Aorta (tissue), 5 donors: ENCODE measurements at regions not wholly inside any gene's neighbourhood (a gene's known extent, or its start where the extent isn't known, plus 50 kb on each side); places are given as distances from the start of the nearest gene placed in this dataset.

Experiments used
- ATAC-seq: fragments of 200-7000 bp; cut with Tn5 transposase; one replicate; pipeline ENCODE4 v1.9.1; 2022; ENCODE audit warnings: moderate library complexity; ENCODE audit not compliant: low FRiP score
- DNase-seq, 2 donors: peaks; one replicate each; pipeline ENCODE4 v3.0.0-alpha.2; 2020
- H3K27ac ChIP-seq, 2 donors: one replicate each; pipeline ENCODE4 v1.5.1; 2013; ENCODE audit warnings: low read length in 2 of 2, mild to moderate bottlenecking in 2 of 2, moderate library complexity in 2 of 2, control low read depth in 1 of 2, inconsistent platforms in 1 of 2, low read depth in 1 of 2
- H3K27me3 ChIP-seq, 2 donors: one replicate each; pipeline ENCODE4 v1.6.1; 2013; ENCODE audit warnings: control low read depth in 1 of 2, low read length in 1 of 2, mild to moderate bottlenecking in 1 of 2, moderate library complexity in 1 of 2; ENCODE audit not compliant: insufficient read depth in 2 of 2, control insufficient read depth in 1 of 2
- H3K36me3 ChIP-seq, 2 donors: one replicate each; pipeline ENCODE4 v1.6.1; 2013; ENCODE audit warnings: control low read depth in 1 of 2, low read length in 1 of 2, mild to moderate bottlenecking in 1 of 2; ENCODE audit not compliant: insufficient read depth in 2 of 2, control insufficient read depth in 1 of 2
- H3K4me1 ChIP-seq, 2 donors: one replicate each; pipeline ENCODE4 v1.6.1; 2013; ENCODE audit warnings: low read length in 2 of 2, control low read depth in 1 of 2, mild to moderate bottlenecking in 1 of 2, moderate library complexity in 1 of 2; ENCODE audit not compliant: insufficient read depth in 2 of 2, control insufficient read depth in 1 of 2
- H3K4me3 ChIP-seq, 2 donors: one replicate each; pipeline ENCODE4 v1.5.1; 2013; ENCODE audit warnings: low read length in 2 of 2, control low read depth in 1 of 2, mild to moderate bottlenecking in 1 of 2
- H3K9me3 ChIP-seq: one replicate; pipeline ENCODE4 v1.6.1; 2013; ENCODE audit warnings: mild to moderate bottlenecking, low read length; ENCODE audit not compliant: control insufficient read depth
- WGBS, 2 donors: extraction: QIAGEN DNeasy Blood & Tissue Kit; methylation state at CpG; one replicate each; pipeline ENCODE4 v1.1.7; 2013; 5-methylcytosine and 5-hydroxymethylcytosine counted together
- intact Hi-C, 2 donors: fragments of 100-400 bp; cut with DNase I; formaldehyde crosslinking; loops; one replicate each; pipeline versions ENCODE4 v1.14.2 to v1.15.0; 2022
- donor health status: healthy with polysubstance abuse.
- donor health status: Bipolar disorder and iron deficiency.
- donor health status: DM: no; HTN: no; CAD: no.
- donor health status: DM: no; HTN: no; CAD: no.
- donor health status: DM: yes; HTN: yes; CAD: no.

GRCh38 chr2:61759718-61760117 is 94.1 kb downstream of the FAM161A start:
- Histone ChIP-seq H3K4me3 (no peak overlapping the region), H3K27me3 (no peaks in the 10 kb centered on the region), H3K9me3 (no peaks in the 10 kb centered on the region), H3K27ac (no peak overlapping the region), H3K4me1 (no peaks in the 10 kb centered on the region), H3K36me3 (no peaks in the 10 kb centered on the region)
- WGBS, 2 donors = 79 to 83% methylated on average over 2 of the region's 2 CpGs
- DNase-seq = no peak
- intact Hi-C loops = loop anchor here (5.0 to 10.0 kb wide), 4 partner anchors 62 to 225 kb away; partner anchors contain the start of genes XPO1 (in 2 of the 2) and FAM161A (in 1 of the 2)
- no peak for ATAC-seq

DNA sequence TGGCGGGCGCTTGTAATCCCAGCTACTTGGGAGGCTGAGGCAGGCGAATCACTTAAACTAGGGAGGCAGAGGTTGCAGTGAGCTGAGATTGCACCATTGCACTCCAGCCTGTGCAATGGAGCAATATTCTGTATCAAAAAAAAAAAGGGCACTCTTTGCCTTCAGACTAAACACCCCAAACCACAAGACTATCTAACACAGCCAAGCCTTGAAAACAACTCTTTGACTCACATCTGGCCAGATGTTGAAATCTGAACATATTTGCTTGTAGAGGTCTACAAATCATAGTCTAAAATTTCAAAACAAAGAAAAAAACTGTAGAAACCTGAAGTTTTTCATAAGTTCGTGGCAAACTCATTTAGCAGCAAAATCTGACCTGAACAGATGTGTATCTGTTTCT is 94.9 kb downstream of the FAM161A start:
- no peaks in the 10 kb centered on the region for H3K36me3 ChIP-seq
- no peak for ATAC-seq
- no peak for DNase-seq
- intact Hi-C loops = no loop called here
- H3K27ac ChIP-seq = no peak overlapping the region
- H3K27me3 ChIP-seq = no peaks in the 10 kb centered on the region
- H3K4me3 ChIP-seq = no peak overlapping the region
- H3K4me1 ChIP-seq = no peaks in the 10 kb centered on the region
- H3K9me3 ChIP-seq = no peaks in the 10 kb centered on the region
- 77 to 79% methylated on average over 4 of the region's 4 CpGs for WGBS, 2 donors

GRCh38 chr2:61758159-61758558 is 95.7 kb downstream of the FAM161A start:
- Histone ChIP-seq H3K4me3 (no peak overlapping the region), H3K36me3 (no peaks in the 10 kb centered on the region), H3K9me3 (no peaks in the 10 kb centered on the region), H3K27ac (no peak overlapping the region), H3K4me1 (no peaks in the 10 kb centered on the region), H3K27me3 (no peaks in the 10 kb centered on the region)
- intact Hi-C loops = no loop called here
- ATAC-seq (no peak), DNase-seq (no peak)

- intact Hi-C loops = no loop called here
- H3K9me3 ChIP-seq = no peaks in the 10 kb centered on the region
- no peaks in the 10 kb centered on the region for H3K36me3 ChIP-seq
- H3K4me3 ChIP-seq = no peak overlapping the region
- no peak for ATAC-seq
- no peak overlapping the region for H3K27ac ChIP-seq
- DNase-seq = no peak
- no peaks in the 10 kb centered on the region for H3K4me1 ChIP-seq
- WGBS, 2 donors = 84 to 85% methylated on average over 1 of the region's 1 CpG
- H3K27me3 ChIP-seq = no peaks in the 10 kb centered on the region
These were observed 100.3 kb downstream of the FAM161A start for GRCh38 chr2:61753512-61753911.

DNA sequence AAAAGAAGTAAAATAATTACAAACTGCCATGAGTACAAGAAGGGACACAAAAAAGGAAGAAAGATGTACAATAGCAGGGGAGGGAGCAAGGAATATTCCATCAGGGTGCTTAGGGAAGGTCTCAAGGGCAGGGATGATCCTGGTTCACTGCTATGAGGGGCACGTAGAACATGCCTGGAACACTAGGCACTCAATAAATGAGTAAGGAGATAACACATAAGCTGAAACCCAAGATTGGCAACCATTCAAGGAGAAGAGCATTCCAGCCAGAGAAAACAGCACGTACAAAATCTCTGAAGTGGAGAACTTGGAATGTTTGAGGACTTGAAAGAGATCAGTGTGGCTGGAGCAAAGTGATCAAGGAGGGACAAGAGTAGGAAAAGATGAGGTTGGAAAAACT is 103.2 kb downstream of the FAM161A start:
- intact Hi-C loops = no loop called here
- no peak overlapping the region for H3K4me3 ChIP-seq
- no peaks in the 10 kb centered on the region for H3K36me3 ChIP-seq
- H3K4me1 ChIP-seq = no peaks in the 10 kb centered on the region
- no peaks in the 10 kb centered on the region for H3K27me3 ChIP-seq
- DNase-seq (no peak), ATAC-seq (no peak)
- no peaks in the 10 kb centered on the region for H3K9me3 ChIP-seq
- 19 to 27% methylated on average over 2 of the region's 2 CpGs for WGBS, 2 donors
- H3K27ac ChIP-seq = no peak overlapping the region

GRCh38 chr2:61742955-61743354 is 110.9 kb downstream of the FAM161A start:
- H3K27ac ChIP-seq = no peak overlapping the region
- no peaks in the 10 kb centered on the region for H3K36me3 ChIP-seq
- H3K9me3 ChIP-seq = no peaks in the 10 kb centered on the region
- DNase-seq = no peak
- no peak overlapping the region for H3K4me3 ChIP-seq
- no peaks in the 10 kb centered on the region for H3K4me1 ChIP-seq
- no peak for ATAC-seq
- intact Hi-C loops = no loop called here
- no peaks in the 10 kb centered on the region for H3K27me3 ChIP-seq
- 89 to 93% methylated on average over 6 of the region's 6 CpGs for WGBS, 2 donors

GRCh38 chr2:61737841-61738240 is 116.0 kb downstream of the FAM161A start:
- Histone ChIP-seq H3K4me3 (no peak overlapping the region), H3K36me3 (no peaks in the 10 kb centered on the region), H3K4me1 (no peaks in the 10 kb centered on the region), H3K27me3 (no peaks in the 10 kb centered on the region), H3K27ac (no peak overlapping the region), H3K9me3 (no peaks in the 10 kb centered on the region)
- WGBS, 2 donors = 79 to 85% methylated on average over 3 of the region's 3 CpGs
- intact Hi-C loops = no loop called here
- ATAC-seq (no peak), DNase-seq (no peak)

DNA sequence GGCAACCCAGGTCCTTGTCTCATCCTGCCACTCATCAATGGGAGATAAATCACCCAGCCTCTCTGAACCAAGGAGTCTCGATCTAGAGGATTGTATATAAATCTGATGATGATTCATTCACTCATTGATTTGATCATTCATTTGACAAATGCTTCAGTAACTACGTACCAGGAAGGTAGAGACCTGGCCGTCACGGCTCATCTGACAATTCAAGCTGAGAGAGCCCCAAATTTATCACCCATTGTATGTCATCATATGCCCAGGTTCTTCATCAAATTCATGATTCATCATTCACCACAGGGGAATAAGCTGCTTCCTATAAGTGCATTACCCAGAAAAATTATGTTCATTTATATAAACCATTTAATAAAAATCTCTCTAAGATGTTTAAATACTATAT is 116.9 kb downstream of the FAM161A start:
- H3K27ac ChIP-seq = no peak overlapping the region
- no peaks in the 10 kb centered on the region for H3K9me3 ChIP-seq
- no peaks in the 10 kb centered on the region for H3K36me3 ChIP-seq
- no peak overlapping the region for H3K4me3 ChIP-seq
- intact Hi-C loops = no loop called here
- H3K27me3 ChIP-seq = no peaks in the 10 kb centered on the region
- DNase-seq (no peak), ATAC-seq (no peak)
- no peaks in the 10 kb centered on the region for H3K4me1 ChIP-seq
- WGBS, 2 donors = 62 to 78% methylated on average over 4 of the region's 4 CpGs

- 64 to 69% methylated on average over 2 of the region's 2 CpGs for WGBS, 2 donors
- H3K4me3 ChIP-seq = no peak overlapping the region
- no peak for ATAC-seq
- DNase-seq = no peak
- no peak overlapping the region for H3K27ac ChIP-seq
- no peaks in the 10 kb centered on the region for H3K4me1 ChIP-seq
- no peaks in the 10 kb centered on the region for H3K9me3 ChIP-seq
- intact Hi-C loops = no loop called here
- H3K27me3 ChIP-seq = no peaks in the 10 kb centered on the region
- H3K36me3 ChIP-seq = no peaks in the 10 kb centered on the region
These were observed 120.3 kb downstream of the FAM161A start for GRCh38 chr2:61733563-61733962.
